H54 (cell line): ENCODE measurements at regions not wholly inside any gene's neighbourhood (a gene's known extent, or its start where the extent isn't known, plus 50 kb on each side); places are given as distances from the start of the nearest gene placed in this dataset.

Source experiments
- DNase-seq: peaks from one replicate; pipeline ENCODE4 v3.0.0; 2011; ENCODE audit warnings: low spot score, mixed read lengths; ENCODE audit not compliant: insufficient read length
- FAIRE-seq: peaks from 3 replicates; lab custom pipeline; 2011; peaks lifted over from hg19 to GRCh38; lab: Jason Lieb, UNC
- POLR2A ChIP-seq: IDR thresholded peaks from 2 replicates; pipeline ENCODE4 v1.6.1; 2011; ENCODE audit warnings: low read depth, mild to moderate bottlenecking, low read length

GRCh38 chr2:145366341-145366740, 846.4 kb upstream of the ZEB2 start:
- FAIRE-seq (peak; percentile 52), DNase-seq (no peak)
- TF ChIP-seq POLR2A = no peak

DNA sequence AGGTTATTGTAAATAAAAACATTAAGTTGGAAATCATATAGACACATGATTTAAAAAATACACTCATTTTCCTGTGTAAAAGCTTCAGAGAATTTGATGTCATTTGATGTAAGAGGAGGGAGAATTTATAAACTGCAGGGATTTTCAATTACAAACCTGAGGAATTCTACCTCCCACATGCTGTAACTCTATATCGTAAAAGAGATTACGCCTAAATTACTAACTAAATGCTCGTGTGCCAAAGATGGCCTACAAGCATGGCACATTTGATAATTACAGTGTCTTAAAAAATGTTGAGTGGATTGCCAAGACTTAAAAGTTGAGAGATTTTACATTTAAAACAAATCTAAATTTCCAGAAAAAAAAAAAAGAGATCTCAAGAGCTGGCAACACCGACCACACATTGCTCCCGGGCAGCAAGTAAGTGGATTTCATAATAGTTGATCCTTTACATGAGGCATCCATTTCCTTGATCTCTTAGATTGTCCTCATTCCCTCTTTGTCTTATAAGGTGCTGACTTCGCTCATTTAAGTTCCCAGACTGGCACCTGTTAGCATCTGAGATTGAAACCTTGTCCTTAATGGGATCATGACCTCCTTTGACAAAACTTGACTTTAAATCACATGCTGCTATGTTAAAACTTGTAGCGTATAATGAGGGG, 840.3 kb upstream of the ZEB2 start:
- FAIRE-seq = no peak
- TF ChIP-seq POLR2A = no peak
- DNase-seq = no peak

GRCh38 chr2:145359561-145359960, 839.6 kb upstream of the ZEB2 start:
- FAIRE-seq (no peak), DNase-seq (no peak)
- no peak for TF ChIP-seq POLR2A

DNA sequence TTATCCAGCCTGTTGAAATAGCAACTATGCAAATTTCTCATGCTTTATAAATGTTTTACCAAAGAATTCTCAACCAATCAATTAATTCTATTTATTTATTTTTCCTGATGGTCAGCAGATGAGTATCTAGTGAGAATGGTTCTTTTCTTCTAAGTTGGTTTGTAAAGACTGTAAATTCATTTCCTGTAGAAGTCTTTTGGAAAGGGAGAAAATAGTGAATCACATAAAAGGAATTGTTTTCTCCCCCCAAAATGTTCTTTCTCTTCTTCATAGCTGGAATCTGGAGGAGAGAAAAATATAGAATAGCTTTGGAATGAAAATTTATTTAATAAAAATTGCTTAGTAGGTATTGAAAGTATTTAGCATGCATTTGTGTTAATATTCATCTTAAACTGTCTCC, 836.1 kb upstream of the ZEB2 start:
- no peak for DNase-seq
- TF ChIP-seq POLR2A = no peak
- no peak for FAIRE-seq

DNA sequence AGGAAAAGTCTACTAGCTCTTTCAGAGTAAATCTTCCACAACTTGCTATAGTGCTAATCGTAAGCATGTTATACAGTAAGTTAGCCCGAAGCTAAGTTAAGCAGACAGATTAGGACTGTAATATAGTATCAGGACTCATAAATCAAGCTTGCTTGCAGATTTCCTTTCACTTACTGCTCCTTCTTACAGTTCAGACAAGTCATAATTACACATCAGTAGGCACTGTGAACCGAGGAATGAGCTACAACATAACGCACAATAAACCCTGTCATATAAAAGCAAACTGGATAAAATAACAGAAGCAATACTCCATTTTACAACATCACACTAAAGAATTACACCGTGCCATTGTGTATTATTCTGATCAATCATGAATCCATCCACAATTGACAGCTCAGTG, 832.6 kb upstream of the ZEB2 start:
- DNase-seq (no peak), FAIRE-seq (no peak)
- no peak for TF ChIP-seq POLR2A

- FAIRE-seq = no peak
- TF ChIP-seq POLR2A = no peak
- DNase-seq = no peak
Observed at GRCh38 chr2:145351864-145352425, 832.0 kb upstream of the ZEB2 start.

DNA sequence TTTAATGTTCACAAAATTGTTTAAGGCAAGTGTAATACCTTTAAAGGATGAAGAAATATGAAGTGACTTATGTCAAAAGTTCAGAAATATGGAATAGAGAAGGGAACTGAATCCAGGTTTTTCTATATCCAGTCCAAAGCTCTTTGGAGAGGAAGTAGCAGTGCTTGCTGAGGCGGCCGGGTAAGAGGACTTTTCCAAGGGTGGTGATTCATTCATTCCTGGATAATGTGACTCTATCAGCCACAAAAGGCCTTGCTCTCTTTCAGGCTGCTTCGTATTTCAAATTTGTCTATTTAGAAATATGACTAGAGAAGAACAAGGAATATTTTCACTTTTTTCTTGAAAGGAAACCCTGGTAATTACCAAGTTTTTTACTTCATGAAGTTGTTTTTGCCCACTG, 830.1 kb upstream of the ZEB2 start:
- DNase-seq (no peak), FAIRE-seq (peak; percentile 58)
- TF ChIP-seq POLR2A = no peak

GRCh38 chr2:145344076-145344724, 824.3 kb upstream of the ZEB2 start:
- FAIRE-seq (no peak), DNase-seq (no peak)
- no peak for TF ChIP-seq POLR2A

- no peak for TF ChIP-seq POLR2A
- FAIRE-seq = no peak
Observed at GRCh38 chr2:145343287-145343686, 823.4 kb upstream of the ZEB2 start.

DNA sequence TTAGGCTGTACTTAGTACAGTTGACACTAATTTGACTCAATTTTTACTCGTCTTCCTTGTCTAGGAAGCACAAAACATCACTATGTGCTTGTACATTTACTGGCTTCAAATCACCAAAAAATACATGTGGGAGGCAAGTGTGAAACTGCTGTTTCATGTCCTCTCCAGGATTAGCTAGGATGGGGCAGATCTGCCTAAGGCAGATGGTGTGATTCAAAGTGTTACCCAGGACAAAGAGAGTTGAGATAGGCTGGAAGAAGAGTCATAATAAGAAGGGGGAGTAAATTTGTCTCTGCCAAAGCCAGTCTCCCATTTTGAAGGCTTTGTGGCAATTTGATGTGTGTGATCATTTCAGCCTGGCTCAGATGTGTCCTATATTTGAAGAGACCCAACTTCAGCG, 821.6 kb upstream of the ZEB2 start:
- no peak for TF ChIP-seq POLR2A
- no peak for FAIRE-seq

More at GRCh38 chr2:145343287-145343686, 823.4 kb upstream of the ZEB2 start:
- no peak for DNase-seq

GRCh38 chr2:145339646-145340045, 819.7 kb upstream of the ZEB2 start:
- TF ChIP-seq POLR2A = no peak
- DNase-seq = no peak
- no peak for FAIRE-seq

More for the DNA sequence above, 821.6 kb upstream of the ZEB2 start:
- DNase-seq = no peak

GRCh38 chr2:145332210-145332898, 812.4 kb upstream of the ZEB2 start:
- TF ChIP-seq POLR2A = no peak
- DNase-seq (no peak), FAIRE-seq (no peak)

DNA sequence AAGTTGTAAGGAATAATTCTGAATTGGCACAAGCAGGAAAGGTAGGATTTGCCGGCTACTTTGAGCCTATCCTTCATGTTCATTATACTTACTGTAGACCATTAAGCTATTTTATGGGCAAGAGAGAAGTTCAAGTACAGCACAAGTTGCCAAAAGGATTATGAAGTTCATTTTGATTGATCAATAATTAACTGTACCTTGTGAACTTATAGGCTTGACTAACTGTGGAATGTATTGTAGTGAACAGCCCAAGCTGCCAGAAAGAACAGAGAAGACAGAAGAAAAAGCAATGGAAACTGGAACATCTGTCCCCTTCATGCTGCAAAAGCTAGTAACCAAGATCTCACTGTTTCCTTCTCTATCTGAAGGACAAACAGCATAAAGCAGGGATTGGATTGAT, 810.1 kb upstream of the ZEB2 start:
- TF ChIP-seq POLR2A = no peak
- DNase-seq (no peak), FAIRE-seq (no peak)

DNA sequence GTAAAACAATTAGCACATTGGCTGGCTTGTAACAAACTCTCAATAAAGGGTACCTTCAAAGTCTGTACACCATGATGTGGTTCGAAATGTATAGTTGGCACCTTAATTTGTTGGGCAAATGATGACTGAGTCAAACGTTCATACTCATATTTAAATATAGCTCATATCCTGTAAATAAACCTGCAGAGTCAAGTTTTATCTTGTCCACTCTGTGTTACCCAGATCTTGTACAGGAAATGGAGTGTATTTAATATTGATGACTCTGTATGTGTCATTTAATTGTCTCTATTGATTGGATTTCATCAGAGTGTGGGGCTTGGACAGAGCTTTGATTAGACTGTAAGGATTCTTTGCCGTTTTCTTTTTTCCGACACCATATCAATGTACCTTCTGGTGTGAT, 805.6 kb upstream of the ZEB2 start:
- no peak for DNase-seq
- FAIRE-seq = no peak
- no peak for TF ChIP-seq POLR2A
